CD8-positive, alpha-beta memory T cell (primary cell): ENCODE measurements at regions not wholly inside any gene's neighbourhood (a gene's known extent, or its start where the extent isn't known, plus 50 kb on each side); places are given as distances from the start of the nearest gene placed in this dataset.

ENCODE experiments used
- CTCF ChIA-PET: fragments of 350-600 bp; sonication (Branson Sonifier 250); formaldehyde crosslinking; loops from one replicate; lab custom pipeline; 2021; ENCODE audit warnings: antibody characterized with exemption; lab: Charles Lee
- POLR2A ChIA-PET: fragments of 350-600 bp; sonication (Branson Sonifier 250); formaldehyde crosslinking; loops from one replicate; lab custom pipeline; 2021; ENCODE audit warnings: antibody characterized with exemption; lab: Charles Lee
- DNase-seq, 5 donors: peaks; one replicate each; pipeline versions ENCODE4 v3.0.0 to v3.0.0-alpha.2; 2020 to 2022; ENCODE audit warnings: mixed read lengths in 1 of 5
- H3K27ac ChIP-seq: one replicate; pipeline ENCODE4 v1.7.0; 2013; ENCODE audit warnings: low read depth, mild to moderate bottlenecking, low read length, moderate library complexity
- H3K27me3 ChIP-seq: 2 replicates; pipeline ENCODE4 v1.7.0; 2013; ENCODE audit warnings: low read length, mild to moderate bottlenecking; ENCODE audit not compliant: insufficient read depth, poor library complexity, severe bottlenecking
- H3K36me3 ChIP-seq: 2 replicates; pipeline ENCODE4 v1.7.0; 2013; ENCODE audit warnings: mild to moderate bottlenecking, low read length, moderate library complexity; ENCODE audit not compliant: insufficient read depth
- H3K4me1 ChIP-seq: 2 replicates; pipeline ENCODE4 v1.7.0; 2013; ENCODE audit warnings: mild to moderate bottlenecking, low read length, moderate library complexity; ENCODE audit not compliant: insufficient read depth
- H3K4me3 ChIP-seq: 2 replicates; pipeline ENCODE4 v1.7.0; 2013; ENCODE audit warnings: mild to moderate bottlenecking, low read length
- H3K9me3 ChIP-seq: 2 replicates; pipeline ENCODE4 v1.7.0; 2013; ENCODE audit warnings: mild to moderate bottlenecking, low read length
- H3K27ac Mint-ChIP-seq, 8 donors: one replicate each; pipeline ENCODE4 v1.8.0; 2020 to 2021; ENCODE audit warnings: mixed read lengths in 8 of 8, mild to moderate bottlenecking in 6 of 8, inconsistent platforms in 3 of 8, moderate library complexity in 3 of 8
- H3K27me3 Mint-ChIP-seq, 2 donors: one replicate each; pipeline ENCODE4 v1.8.0; 2020 to 2021; ENCODE audit warnings: mixed read lengths in 2 of 2, mild to moderate bottlenecking in 1 of 2, moderate library complexity in 1 of 2
- H3K36me3 Mint-ChIP-seq, 3 donors: one replicate each; pipeline ENCODE4 v1.8.0; 2020 to 2021; ENCODE audit warnings: mixed read lengths in 3 of 3, inconsistent platforms in 1 of 3, mild to moderate bottlenecking in 1 of 3
- H3K4me1 Mint-ChIP-seq, 3 donors: one replicate each; pipeline ENCODE4 v1.8.0; 2020 to 2021; ENCODE audit warnings: mixed read lengths in 3 of 3, inconsistent platforms in 1 of 3, mild to moderate bottlenecking in 1 of 3
- H3K4me3 Mint-ChIP-seq, 7 donors: one replicate each; pipeline ENCODE4 v1.8.0; 2020 to 2021; ENCODE audit warnings: mixed read lengths in 7 of 7, mild to moderate bottlenecking in 6 of 7, moderate library complexity in 4 of 7, inconsistent platforms in 2 of 7
- H3K9me3 Mint-ChIP-seq, 5 donors: one replicate each; pipeline ENCODE4 v1.8.0; 2020 to 2022; ENCODE audit warnings: mixed read lengths in 5 of 5, mild to moderate bottlenecking in 3 of 5, moderate library complexity in 2 of 5, inconsistent platforms in 1 of 5

DNA sequence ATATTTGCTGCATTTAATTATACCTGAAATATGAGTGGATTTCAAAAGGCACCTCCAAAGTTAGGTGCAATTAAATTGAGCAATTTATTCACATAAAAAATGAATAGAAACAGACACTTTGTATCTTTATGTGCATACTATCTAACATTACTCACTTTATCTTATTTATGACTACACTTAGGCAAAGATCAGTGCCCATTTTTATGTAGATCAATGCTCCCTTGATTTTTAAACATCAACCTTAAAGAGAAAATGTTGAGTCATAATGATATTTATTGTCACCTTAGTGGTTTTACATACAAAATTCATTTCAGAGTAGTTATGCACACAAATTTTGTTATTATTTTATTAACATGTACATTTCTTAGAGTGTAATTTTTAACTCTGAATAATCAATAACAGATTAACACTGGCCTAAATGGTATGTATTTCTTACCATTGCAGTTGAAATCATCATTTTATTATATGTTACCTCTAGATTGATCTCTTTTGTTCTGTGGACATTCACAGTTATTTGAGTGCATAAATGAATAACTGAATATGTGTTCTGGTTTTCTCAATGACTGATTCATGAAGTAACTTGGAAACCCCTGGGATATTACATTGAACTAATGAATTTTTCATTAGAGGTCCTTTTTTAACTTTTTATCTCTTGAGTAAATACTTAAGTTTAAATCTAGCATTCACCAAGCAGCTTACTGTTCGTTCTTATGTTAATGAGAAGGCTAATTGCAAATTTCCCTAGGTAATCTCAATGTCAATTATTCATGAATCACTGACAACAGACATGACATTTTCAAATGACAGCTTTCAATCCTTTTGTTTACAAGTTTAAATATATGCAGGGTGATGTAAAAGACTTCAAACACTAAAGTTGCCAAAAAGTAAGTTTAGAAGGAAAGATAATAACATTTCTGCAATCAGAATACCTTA is 1182.0 kb upstream of the PABPC4L start:
- CTCF ChIA-PET: no interaction called here
- H3K27ac ChIP-seq: no peak overlapping the region
- no peak overlapping the region for H3K4me3 ChIP-seq
- POLR2A ChIA-PET: no interaction called here
- no peaks in the 10 kb centered on the region for H3K9me3 ChIP-seq
- Mint-ChIP-seq H3K27ac (no peak overlapping the region), H3K9me3 (peaks cover 4 to 20% (median 7%) of the 10 kb centered on the region in 5 donors), H3K4me1 (no peaks in the 10 kb centered on the region), H3K4me3 (no peak overlapping the region), H3K27me3 (peaks cover 0 to 2% of the 10 kb centered on the region in 2 donors), H3K36me3 (no peaks in the 10 kb centered on the region)
- H3K36me3 ChIP-seq: no peaks in the 10 kb centered on the region
- no peak for DNase-seq
- no peaks in the 10 kb centered on the region for H3K4me1 ChIP-seq
- H3K27me3 ChIP-seq: no peaks in the 10 kb centered on the region

DNA sequence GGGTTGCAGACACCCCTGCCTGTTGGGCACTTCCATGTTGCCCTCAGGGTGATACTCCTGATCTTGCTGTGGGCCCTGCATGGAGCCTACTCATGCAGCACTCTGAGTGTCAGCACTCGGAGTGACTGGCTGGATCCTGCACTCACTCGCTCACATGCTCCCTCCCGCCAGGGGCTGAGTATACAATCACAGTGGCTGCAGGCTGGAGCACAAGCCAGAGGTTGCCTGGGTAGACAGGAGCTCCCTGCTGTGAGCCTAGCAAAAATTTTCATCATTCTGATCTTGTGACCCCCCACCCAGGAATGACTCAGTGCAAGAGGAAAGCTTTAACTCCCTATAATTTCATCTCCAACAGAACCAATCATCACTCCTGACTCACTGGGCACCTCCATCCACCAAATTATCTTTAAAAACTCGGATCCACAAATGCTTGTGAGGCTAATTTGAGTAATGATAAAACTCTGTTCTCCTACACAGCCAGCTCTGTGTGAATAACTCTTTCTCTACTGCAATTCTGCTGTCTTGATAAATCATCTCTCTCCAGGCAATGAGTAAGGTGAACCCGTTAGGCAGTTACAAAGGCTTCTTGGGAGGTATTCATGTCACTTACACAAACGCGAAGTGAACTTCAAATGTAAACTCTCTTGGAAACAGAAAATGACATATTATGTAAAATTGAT is 1180.8 kb upstream of the PABPC4L start:
- H3K27me3 Mint-ChIP-seq: peaks cover 0 to 2% of the 10 kb centered on the region in 2 donors
- no peak overlapping the region for H3K4me3 Mint-ChIP-seq
- no peaks in the 10 kb centered on the region for H3K4me1 Mint-ChIP-seq
- Histone ChIP-seq H3K4me1 (no peaks in the 10 kb centered on the region), H3K9me3 (no peaks in the 10 kb centered on the region), H3K27ac (no peak overlapping the region), H3K27me3 (no peaks in the 10 kb centered on the region), H3K4me3 (no peak overlapping the region), H3K36me3 (no peaks in the 10 kb centered on the region)
- H3K27ac Mint-ChIP-seq: no peak overlapping the region
- CTCF ChIA-PET: no interaction called here
- POLR2A ChIA-PET: no interaction called here
- no peaks in the 10 kb centered on the region for H3K36me3 Mint-ChIP-seq
- DNase-seq: no peak
- H3K9me3 Mint-ChIP-seq: peaks cover 9 to 22% (median 13%) of the 10 kb centered on the region in 5 donors

DNA sequence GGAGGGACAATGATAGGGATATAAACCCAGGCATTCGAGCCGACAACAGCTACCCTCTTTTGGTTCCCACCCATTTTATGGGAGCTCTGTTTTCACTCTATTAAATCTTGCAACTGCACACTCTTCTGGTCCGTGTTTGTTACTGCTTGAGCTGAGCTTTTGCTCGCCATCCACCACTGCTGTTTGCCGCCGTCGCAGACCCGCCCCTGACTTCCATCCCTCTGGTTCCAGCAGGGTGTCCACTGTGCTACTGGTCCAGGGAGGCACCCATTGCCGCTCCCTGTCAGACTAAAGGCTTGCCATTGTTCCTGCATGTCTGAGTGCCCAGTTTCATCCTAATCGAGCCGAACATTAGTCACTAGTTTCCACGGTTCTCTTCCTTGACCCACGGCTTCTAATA is 1170.5 kb upstream of the PABPC4L start:
- DNase-seq: no peak
- Mint-ChIP-seq H3K27ac (no peak overlapping the region), H3K27me3 (no peaks in the 10 kb centered on the region), H3K36me3 (no peaks in the 10 kb centered on the region), H3K4me1 (no peaks in the 10 kb centered on the region), H3K4me3 (no peak overlapping the region), H3K9me3 (peaks cover 4 to 22% (median 17%) of the 10 kb centered on the region in 5 donors)
- H3K27ac ChIP-seq: no peak overlapping the region
- H3K9me3 ChIP-seq: no peaks in the 10 kb centered on the region
- H3K27me3 ChIP-seq: no peaks in the 10 kb centered on the region
- ChIA-PET POLR2A (no interaction called here), CTCF (no interaction called here)
- H3K36me3 ChIP-seq: no peaks in the 10 kb centered on the region
- H3K4me1 ChIP-seq: no peaks in the 10 kb centered on the region
- H3K4me3 ChIP-seq: no peak overlapping the region

DNA sequence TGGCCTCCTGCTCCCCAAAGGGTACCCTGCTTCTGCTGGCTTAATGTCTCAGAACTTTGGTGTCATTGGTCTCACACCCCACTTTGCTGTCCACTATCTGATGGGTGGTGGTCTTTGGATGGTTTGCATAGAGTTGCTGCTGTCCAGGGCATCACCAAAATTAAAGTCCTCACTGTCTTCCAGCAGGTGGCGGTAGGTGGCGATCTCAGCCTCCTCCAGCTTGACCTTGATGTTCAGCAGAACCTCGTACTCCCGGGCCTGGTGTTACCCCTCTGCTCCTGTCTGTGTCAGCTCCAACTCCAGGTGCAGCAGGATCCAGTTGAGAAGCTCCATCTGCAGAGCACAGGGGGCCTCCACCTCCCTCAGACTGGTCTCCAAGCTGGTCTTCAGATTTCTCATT is 1169.5 kb upstream of the PABPC4L start:
- no peaks in the 10 kb centered on the region for H3K27me3 ChIP-seq
- H3K36me3 ChIP-seq: no peaks in the 10 kb centered on the region
- no peaks in the 10 kb centered on the region for H3K4me1 ChIP-seq
- no peaks in the 10 kb centered on the region for H3K9me3 ChIP-seq
- no peak overlapping the region for H3K4me3 ChIP-seq
- no peak overlapping the region for H3K27ac Mint-ChIP-seq
- DNase-seq: no peak
- H3K4me1 Mint-ChIP-seq: no peaks in the 10 kb centered on the region
- POLR2A ChIA-PET: no interaction called here
- no peak overlapping the region for H3K4me3 Mint-ChIP-seq
- H3K9me3 Mint-ChIP-seq: peaks cover 4 to 18% (median 14%) of the 10 kb centered on the region in 5 donors
- no peak overlapping the region for H3K27ac ChIP-seq
- CTCF ChIA-PET: no interaction called here
- no peaks in the 10 kb centered on the region for H3K36me3 Mint-ChIP-seq
- no peaks in the 10 kb centered on the region for H3K27me3 Mint-ChIP-seq

DNA sequence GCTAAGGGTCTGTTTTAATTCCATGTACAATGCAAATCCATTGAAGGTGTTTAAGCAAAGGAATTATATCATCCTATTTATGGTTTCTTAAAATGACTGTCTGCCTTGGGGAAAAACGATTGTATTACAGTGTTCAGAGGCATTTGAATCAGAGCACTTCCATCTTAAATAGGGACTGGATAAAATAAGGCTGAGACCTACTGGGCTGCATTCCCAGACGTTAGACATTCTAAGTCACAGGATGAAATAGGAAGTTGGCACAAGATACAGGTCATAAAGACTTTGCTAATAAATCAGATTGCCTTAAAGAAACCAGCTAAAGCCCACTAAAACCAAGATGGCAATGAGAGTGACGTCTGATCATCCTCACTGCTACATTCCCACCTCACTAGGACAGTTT is 1167.2 kb upstream of the PABPC4L start:
- Mint-ChIP-seq H3K4me3 (no peak overlapping the region), H3K27ac (no peak overlapping the region), H3K4me1 (no peaks in the 10 kb centered on the region), H3K9me3 (peaks cover 1 to 18% (median 7%) of the 10 kb centered on the region in 5 donors), H3K27me3 (no peaks in the 10 kb centered on the region), H3K36me3 (no peaks in the 10 kb centered on the region)
- H3K9me3 ChIP-seq: no peaks in the 10 kb centered on the region
- no peak overlapping the region for H3K27ac ChIP-seq
- H3K4me1 ChIP-seq: no peaks in the 10 kb centered on the region
- no peaks in the 10 kb centered on the region for H3K27me3 ChIP-seq
- CTCF ChIA-PET: no interaction called here
- POLR2A ChIA-PET: no interaction called here
- no peak for DNase-seq
- no peaks in the 10 kb centered on the region for H3K36me3 ChIP-seq
- H3K4me3 ChIP-seq: no peak overlapping the region

DNA sequence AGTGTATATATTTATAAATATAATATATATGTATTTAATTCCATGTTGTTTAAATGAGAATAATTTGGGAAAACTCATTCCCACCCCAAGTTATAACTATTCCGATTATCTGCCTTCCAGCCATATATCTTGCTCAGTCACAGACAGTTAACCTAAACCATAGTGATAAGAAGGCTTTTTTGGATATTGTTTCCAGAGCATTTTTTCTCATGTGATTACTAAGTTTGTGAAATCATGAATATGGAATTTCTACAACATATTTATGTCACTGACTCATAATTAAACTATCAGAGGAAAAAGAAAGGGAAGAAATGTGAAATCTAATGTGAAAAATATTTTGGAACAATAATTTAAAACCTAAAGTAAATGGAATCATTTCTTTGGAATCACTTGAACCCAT is 1163.5 kb upstream of the PABPC4L start:
- CTCF ChIA-PET: no interaction called here
- no peaks in the 10 kb centered on the region for H3K4me1 Mint-ChIP-seq
- POLR2A ChIA-PET: no interaction called here
- H3K27me3 Mint-ChIP-seq: no peaks in the 10 kb centered on the region
- Histone ChIP-seq H3K27ac (no peak overlapping the region), H3K9me3 (no peaks in the 10 kb centered on the region), H3K27me3 (no peaks in the 10 kb centered on the region), H3K4me3 (no peak overlapping the region), H3K36me3 (no peaks in the 10 kb centered on the region), H3K4me1 (no peaks in the 10 kb centered on the region)
- H3K9me3 Mint-ChIP-seq: peaks cover 0 to 9% (median 2%) of the 10 kb centered on the region in 5 donors
- no peak overlapping the region for H3K4me3 Mint-ChIP-seq
- H3K27ac Mint-ChIP-seq: no peak overlapping the region
- no peak for DNase-seq
- H3K36me3 Mint-ChIP-seq: no peaks in the 10 kb centered on the region

DNA sequence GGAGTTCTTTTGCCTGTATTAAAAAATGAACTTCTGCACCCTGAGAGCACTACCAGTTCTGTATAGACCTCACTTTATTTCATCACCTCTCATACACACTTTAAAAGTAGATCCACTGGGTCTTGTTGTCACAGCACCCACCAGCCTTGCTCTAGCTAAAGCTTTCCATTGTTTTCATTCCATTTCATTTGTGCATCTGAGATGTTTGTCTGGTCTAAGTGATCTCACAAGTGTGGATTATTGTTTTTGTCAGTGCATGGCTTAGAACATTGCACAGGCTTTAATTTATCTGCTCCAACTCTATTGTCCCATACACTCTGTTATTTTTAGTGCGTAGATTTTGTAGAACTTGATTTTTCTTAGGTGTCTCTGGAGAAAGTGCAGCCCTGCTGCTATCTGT is 1157.5 kb upstream of the PABPC4L start:
- Histone ChIP-seq H3K36me3 (no peaks in the 10 kb centered on the region), H3K4me1 (no peaks in the 10 kb centered on the region), H3K27me3 (no peaks in the 10 kb centered on the region), H3K27ac (no peak overlapping the region), H3K4me3 (no peak overlapping the region), H3K9me3 (no peaks in the 10 kb centered on the region)
- ChIA-PET CTCF (no interaction called here), POLR2A (no interaction called here)
- Mint-ChIP-seq H3K27ac (no peak overlapping the region), H3K36me3 (no peaks in the 10 kb centered on the region), H3K9me3 (peaks cover 2 to 13% (median 3%) of the 10 kb centered on the region in 5 donors), H3K27me3 (no peaks in the 10 kb centered on the region), H3K4me1 (no peaks in the 10 kb centered on the region), H3K4me3 (no peak overlapping the region)
- DNase-seq: no peak

DNA sequence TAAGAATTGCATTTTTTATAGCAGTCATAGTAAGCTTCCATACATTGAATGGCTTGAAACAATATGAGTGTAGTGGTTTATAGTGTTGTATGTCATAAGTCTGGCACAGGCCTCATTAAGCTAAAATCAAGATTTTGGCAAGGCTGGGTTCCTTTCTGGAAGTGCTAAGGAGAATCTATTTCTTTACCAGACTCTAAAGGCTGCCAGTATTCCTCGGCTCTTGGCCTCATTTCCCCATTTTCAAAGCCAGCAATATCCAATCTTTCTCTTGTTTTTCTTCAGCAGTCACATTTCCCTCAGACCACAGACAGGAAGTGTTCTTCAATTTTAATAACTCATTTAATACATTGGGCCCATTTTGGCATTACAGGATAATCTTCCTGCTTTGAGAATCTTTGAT is 1155.5 kb upstream of the PABPC4L start:
- Histone ChIP-seq H3K27ac (no peak overlapping the region), H3K4me3 (no peak overlapping the region), H3K36me3 (no peaks in the 10 kb centered on the region), H3K27me3 (no peaks in the 10 kb centered on the region), H3K9me3 (no peaks in the 10 kb centered on the region), H3K4me1 (no peaks in the 10 kb centered on the region)
- Mint-ChIP-seq H3K27me3 (no peaks in the 10 kb centered on the region), H3K9me3 (peaks cover 0 to 15% (median 2%) of the 10 kb centered on the region in 5 donors), H3K36me3 (no peaks in the 10 kb centered on the region), H3K27ac (no peak overlapping the region), H3K4me1 (no peaks in the 10 kb centered on the region), H3K4me3 (no peak overlapping the region)
- DNase-seq: no peak
- ChIA-PET CTCF (no interaction called here), POLR2A (no interaction called here)
